A673 (cell line): ENCODE measurements at regions not wholly inside any gene's neighbourhood (a gene's known extent, or its start where the extent isn't known, plus 50 kb on each side); places are given as distances from the start of the nearest gene placed in this dataset.
A peak's percentile ranks its signal among the peaks of the same experiment; 100 is the strongest.

Source experiments
- CTCF ChIP-seq: fragments of 300-800, 200-600 bp; sonication (generic); conservative IDR thresholded peaks from 2 replicates; pipeline ENCODE4 v1.5.1; 2017; ENCODE audit warnings: low read depth, mild to moderate bottlenecking, antibody characterized with exemption, low read length, moderate library complexity, mixed read lengths
- EZH2 ChIP-seq: fragments of 200-600 bp; sonication (generic); IDR thresholded peaks from 2 replicates; pipeline ENCODE4 v1.6.1; 2017; ENCODE audit warnings: borderline replicate concordance, low read depth, mild to moderate bottlenecking, mixed read lengths, antibody characterized with exemption, low read length; ENCODE audit not compliant: poor library complexity, severe bottlenecking

- TF ChIP-seq CTCF (peak; percentile 36; the same call in 1 of the 2 replicates), EZH2 (no peak)
Measured at GRCh38 chrX:80550722-80551121, 130.5 kb downstream of the TENT5D start.
